KOPT-K1 (cell line): ENCODE measurements at regions not wholly inside any gene's neighbourhood (a gene's known extent, or its start where the extent isn't known, plus 50 kb on each side); places are given as distances from the start of the nearest gene placed in this dataset.
"Not testable (repeated sequence)": the region's sequence is repeated elsewhere in the genome, so short reads cannot be mapped to it uniquely, and the experiment has no call there.

Experiments
- H3K27ac ChIP-seq: fragments of 200-600 bp; sonication (generic); 2 replicates; pipeline ENCODE4 v1.5.1; 2016; ENCODE audit warnings: antibody characterized with exemption, mild to moderate bottlenecking, low read depth, low read length; ENCODE audit not compliant: poor library complexity, severe bottlenecking
- H3K36me3 ChIP-seq: fragments of 200-600 bp; sonication (generic); 2 replicates; pipeline ENCODE4 v1.5.1; 2017; ENCODE audit warnings: antibody characterized with exemption, mild to moderate bottlenecking, low read length, moderate library complexity; ENCODE audit not compliant: insufficient read depth
- H3K9me3 ChIP-seq: fragments of 200-600 bp; sonication (generic); 2 replicates; pipeline ENCODE4 v1.5.1; 2017; ENCODE audit warnings: antibody characterized with exemption, low read length, mild to moderate bottlenecking; ENCODE audit not compliant: insufficient read depth, poor library complexity, severe bottlenecking

- H3K27ac ChIP-seq = no peak overlapping the region
- H3K9me3 ChIP-seq = no peaks in the 10 kb centered on the region
- no peaks in the 10 kb centered on the region for H3K36me3 ChIP-seq
These were observed 248.5 kb upstream of the SLC8A1 start for GRCh38 chr2:40700231-40700954.

GRCh38 chr2:40712197-40712894 is 260.5 kb upstream of the SLC8A1 start:
- not testable (repeated sequence) for H3K36me3 ChIP-seq, H3K9me3 ChIP-seq, H3K27ac ChIP-seq

GRCh38 chr2:40716879-40717278 is 265.0 kb upstream of the SLC8A1 start:
- H3K9me3 ChIP-seq = no peaks in the 10 kb centered on the region
- H3K36me3 ChIP-seq = no peaks in the 10 kb centered on the region
- H3K27ac ChIP-seq = no peak overlapping the region

- no peak overlapping the region for H3K27ac ChIP-seq
- no peaks in the 10 kb centered on the region for H3K36me3 ChIP-seq
- H3K9me3 ChIP-seq = no peaks in the 10 kb centered on the region
These were observed 267.5 kb upstream of the SLC8A1 start for GRCh38 chr2:40719414-40719813.

GRCh38 chr2:40721595-40721994 is 269.7 kb upstream of the SLC8A1 start:
- Histone ChIP-seq H3K36me3 (no peaks in the 10 kb centered on the region), H3K9me3 (no peaks in the 10 kb centered on the region), H3K27ac (no peak overlapping the region)

GRCh38 chr2:40723194-40723593 is 271.3 kb upstream of the SLC8A1 start:
- Histone ChIP-seq H3K36me3 (no peaks in the 10 kb centered on the region), H3K27ac (no peak overlapping the region), H3K9me3 (no peaks in the 10 kb centered on the region)

GRCh38 chr2:40725040-40725439 is 273.1 kb upstream of the SLC8A1 start:
- Histone ChIP-seq H3K27ac (no peak overlapping the region), H3K9me3 (no peaks in the 10 kb centered on the region), H3K36me3 (no peaks in the 10 kb centered on the region)

- no peak overlapping the region for H3K27ac ChIP-seq
- H3K9me3 ChIP-seq = no peaks in the 10 kb centered on the region
- no peaks in the 10 kb centered on the region for H3K36me3 ChIP-seq
These were observed 274.1 kb upstream of the SLC8A1 start for GRCh38 chr2:40725950-40726349.

GRCh38 chr2:40734797-40735196 is 282.9 kb upstream of the SLC8A1 start:
- no peak overlapping the region for H3K27ac ChIP-seq
- no peaks in the 10 kb centered on the region for H3K9me3 ChIP-seq
- no peaks in the 10 kb centered on the region for H3K36me3 ChIP-seq

GRCh38 chr2:40737180-40737579 is 285.3 kb upstream of the SLC8A1 start:
- H3K36me3 ChIP-seq = no peaks in the 10 kb centered on the region
- no peak overlapping the region for H3K27ac ChIP-seq
- no peaks in the 10 kb centered on the region for H3K9me3 ChIP-seq

GRCh38 chr2:40740419-40740818 is 288.5 kb upstream of the SLC8A1 start:
- Histone ChIP-seq H3K36me3 (no peaks in the 10 kb centered on the region), H3K9me3 (no peaks in the 10 kb centered on the region), H3K27ac (no peak overlapping the region)

- Histone ChIP-seq H3K9me3 (no peaks in the 10 kb centered on the region), H3K27ac (no peak overlapping the region), H3K36me3 (no peaks in the 10 kb centered on the region)
These were observed 289.6 kb upstream of the SLC8A1 start for GRCh38 chr2:40741532-40741931.

GRCh38 chr2:40746191-40746590 is 294.3 kb upstream of the SLC8A1 start:
- Histone ChIP-seq H3K27ac (no peak overlapping the region), H3K36me3 (no peaks in the 10 kb centered on the region), H3K9me3 (no peaks in the 10 kb centered on the region)

GRCh38 chr2:40751981-40752380 is 300.1 kb upstream of the SLC8A1 start:
- Histone ChIP-seq H3K36me3 (no peaks in the 10 kb centered on the region), H3K9me3 (no peaks in the 10 kb centered on the region), H3K27ac (no peak overlapping the region)

GRCh38 chr2:40752796-40753195 is 300.9 kb upstream of the SLC8A1 start:
- Histone ChIP-seq H3K9me3 (no peaks in the 10 kb centered on the region), H3K36me3 (no peaks in the 10 kb centered on the region), H3K27ac (no peak overlapping the region)

- Histone ChIP-seq H3K27ac (no peak overlapping the region), H3K36me3 (no peaks in the 10 kb centered on the region), H3K9me3 (no peaks in the 10 kb centered on the region)
These were observed 303.0 kb upstream of the SLC8A1 start for GRCh38 chr2:40754912-40755311.
